ENCODE measurements at regions not wholly inside any gene's neighbourhood (a gene's known extent, or its start where the extent isn't known, plus 50 kb on each side); places are given as distances from the start of the nearest gene placed in this dataset.

- Mint-ChIP-seq H3K27ac (no peak overlapping the region), H3K36me3 (no peaks in the 10 kb centered on the region), H3K4me1 (no peaks in the 10 kb centered on the region), H3K27me3 (ENCODE audit: low read depth in 3 of 3) (peaks cover 2 to 4% (median 4%) of the 10 kb centered on the region in 3 donors), H3K9me3 (peaks cover 0 to 2% (median under 1%) of the 10 kb centered on the region in 7 donors), H3K4me3 (no peak overlapping the region)
- H3K27ac ChIP-seq (ENCODE audit: low read depth in 1 of 2, low read length in 2 of 2) = no peak overlapping the region
- no peak overlapping the region for H2AFZ ChIP-seq (ENCODE audit: insufficient read depth, low read depth, low read length, poor library complexity, severe bottlenecking)
- no peaks in the 10 kb centered on the region for H4K20me1 ChIP-seq (ENCODE audit: insufficient read depth, low read length)
- TF ChIP-seq CTCF (IDR thresholded peaks at IDR 0.05) = no peak
- no peaks in the 10 kb centered on the region for H3K27me3 ChIP-seq (ENCODE audit: control insufficient read depth in 2 of 2, insufficient read depth in 2 of 2, low read length in 2 of 2)
- H3K4me1 ChIP-seq (ENCODE audit: control insufficient read depth in 1 of 2, insufficient read depth in 2 of 2, low read length in 2 of 2) = no peaks in the 10 kb centered on the region
- no peak overlapping the region for H3K4me2 ChIP-seq (replicated peaks; ENCODE audit: extremely low read depth, low read length, poor library complexity, severe bottlenecking)
- H3K79me2 ChIP-seq (ENCODE audit: insufficient read depth, low read length) = no peaks in the 10 kb centered on the region
- DNase-seq = no peak
- intact Hi-C loops (cut with micrococcal nuclease) = no loop called here
- no peak overlapping the region for H3K9ac ChIP-seq (ENCODE audit: insufficient read depth, low read length, poor library complexity, severe bottlenecking)
- WGBS (ENCODE audit: insufficient coverage) = no CpG with 5 or more reads among the region's 2 CpGs
- peaks cover 0 to 1% of the 10 kb centered on the region in 2 donors for H3K9me3 ChIP-seq (replicated peaks in 1 of 2; ENCODE audit: control insufficient read depth in 1 of 2, insufficient read depth in 1 of 2, low read length in 2 of 2)
- H3K36me3 ChIP-seq (replicated peaks in 1 of 2; ENCODE audit: control insufficient read depth in 1 of 2, insufficient read depth in 2 of 2, low read length in 2 of 2) = no peaks in the 10 kb centered on the region
- no peak overlapping the region for H3K4me3 ChIP-seq (replicated peaks in 1 of 3; ENCODE audit: low read depth in 2 of 3, low read length in 3 of 3)
Observed at GRCh38 chr10:120683454-120683853, 167.7 kb upstream of the WDR11 start.

DNA sequence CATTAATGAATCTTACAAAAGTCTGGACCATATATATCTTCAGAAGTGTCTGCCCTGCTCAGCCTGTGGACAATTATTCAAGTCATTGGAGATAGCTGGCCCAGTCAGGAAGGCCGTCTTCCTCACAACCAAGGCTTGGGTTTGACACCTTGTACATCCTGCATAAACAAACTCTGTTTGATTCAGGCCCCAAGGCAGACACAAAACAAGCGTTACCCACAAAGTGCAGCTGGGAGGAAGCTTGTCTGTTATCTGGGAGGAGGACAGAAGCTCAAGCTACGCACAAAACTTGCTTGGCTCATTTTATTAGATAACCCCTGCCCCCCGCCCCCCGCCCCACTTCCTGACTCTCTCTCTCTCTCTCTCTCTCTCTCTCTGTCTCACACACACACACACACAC, 166.9 kb upstream of the WDR11 start:
- no peak for TF ChIP-seq CTCF (IDR thresholded peaks at IDR 0.05)
- no peaks in the 10 kb centered on the region for H3K27me3 ChIP-seq (ENCODE audit: control insufficient read depth in 2 of 2, insufficient read depth in 2 of 2, low read length in 2 of 2)

More for the DNA sequence above, 166.9 kb upstream of the WDR11 start:
- H3K36me3 Mint-ChIP-seq = no peaks in the 10 kb centered on the region
- peaks cover 2% of the 10 kb centered on the region for H3K4me1 Mint-ChIP-seq
- H3K9me3 Mint-ChIP-seq = no peaks in the 10 kb centered on the region
- Histone ChIP-seq H4K20me1 (ENCODE audit: insufficient read depth, low read length) (no peaks in the 10 kb centered on the region), H3K27ac (ENCODE audit: low read depth in 1 of 2, low read length in 2 of 2) (no peak overlapping the region), H3K79me2 (ENCODE audit: insufficient read depth, low read length) (no peaks in the 10 kb centered on the region), H3K4me1 (ENCODE audit: control insufficient read depth in 1 of 2, insufficient read depth in 2 of 2, low read length in 2 of 2) (no peaks in the 10 kb centered on the region), H2AFZ (ENCODE audit: insufficient read depth, low read depth, low read length, poor library complexity, severe bottlenecking) (no peak overlapping the region), H3K9ac (ENCODE audit: insufficient read depth, low read length, poor library complexity, severe bottlenecking) (no peak overlapping the region), H3K36me3 (replicated peaks in 1 of 2; ENCODE audit: control insufficient read depth in 1 of 2, insufficient read depth in 2 of 2, low read length in 2 of 2) (no peaks in the 10 kb centered on the region), H3K4me2 (replicated peaks; ENCODE audit: extremely low read depth, low read length, poor library complexity, severe bottlenecking) (no peak overlapping the region), H3K4me3 (replicated peaks in 1 of 3; ENCODE audit: low read depth in 2 of 3, low read length in 3 of 3) (no peak overlapping the region), H3K9me3 (replicated peaks in 1 of 2; ENCODE audit: control insufficient read depth in 1 of 2, insufficient read depth in 1 of 2, low read length in 2 of 2) (no peaks in the 10 kb centered on the region)
- no peak overlapping the region for H3K27ac Mint-ChIP-seq
- intact Hi-C loops (cut with micrococcal nuclease) = no loop called here
- no peak for DNase-seq
- no CpG with 5 or more reads among the region's 5 CpGs for WGBS (ENCODE audit: insufficient coverage)
- no peak overlapping the region for H3K4me3 Mint-ChIP-seq
- H3K27me3 Mint-ChIP-seq (ENCODE audit: low read depth in 3 of 3) = peaks cover 2 to 4% (median 4%) of the 10 kb centered on the region in 3 donors

Measured in CD14-positive monocyte (primary cell).